GM21529 (cell line): ENCODE measurements at regions not wholly inside any gene's neighbourhood (a gene's known extent, or its start where the extent isn't known, plus 50 kb on each side); places are given as distances from the start of the nearest gene placed in this dataset.

Source experiments
- ATAC-seq: cut with Tn5 transposase; IDR thresholded peaks from one replicate; pipeline ENCODE4 v1.9.1; 2021; ENCODE audit not compliant: unreplicated experiment

GRCh38 chr14:100381395-100382105, 58.4 kb downstream of the SLC25A47 start:
- no peak for ATAC-seq

- no peak for ATAC-seq
These were observed 58.9 kb downstream of the SLC25A47 start for GRCh38 chr14:100382106-100382455.

GRCh38 chr14:100383727-100384158, 60.6 kb downstream of the SLC25A47 start:
- peak; percentile 89 for ATAC-seq

GRCh38 chr14:100384277-100384676, 61.1 kb downstream of the SLC25A47 start:
- ATAC-seq: no peak

GRCh38 chr14:100384819-100385813, 62.0 kb downstream of the SLC25A47 start:
- ATAC-seq: no peak

- no peak for ATAC-seq
These were observed 63.0 kb downstream of the SLC25A47 start for GRCh38 chr14:100386121-100386520.

GRCh38 chr14:100386846-100387245, 63.7 kb downstream of the SLC25A47 start:
- no peak for ATAC-seq

- ATAC-seq: no peak
These were observed 64.3 kb downstream of the SLC25A47 start for GRCh38 chr14:100387450-100387849.

GRCh38 chr14:100388103-100389054, 65.2 kb downstream of the SLC25A47 start:
- ATAC-seq: no peak

- no peak for ATAC-seq
These were observed 66.5 kb downstream of the SLC25A47 start for GRCh38 chr14:100389497-100390104.

- no peak for ATAC-seq
These were observed 68.0 kb downstream of the SLC25A47 start for GRCh38 chr14:100391173-100391572.

- no peak for ATAC-seq
These were observed 68.6 kb downstream of the SLC25A47 start for GRCh38 chr14:100391724-100392123.

GRCh38 chr14:100392356-100392755, 69.2 kb downstream of the SLC25A47 start:
- no peak for ATAC-seq

GRCh38 chr14:100393362-100393761, 70.2 kb downstream of the SLC25A47 start:
- ATAC-seq: no peak

- no peak for ATAC-seq
These were observed 71.0 kb downstream of the SLC25A47 start for GRCh38 chr14:100393906-100394732.

- ATAC-seq: no peak
These were observed 71.9 kb downstream of the SLC25A47 start for GRCh38 chr14:100394886-100395672.

GRCh38 chr14:100396266-100396795, 73.2 kb downstream of the SLC25A47 start:
- ATAC-seq: no peak

- no peak for ATAC-seq
These were observed 73.9 kb downstream of the SLC25A47 start for GRCh38 chr14:100397005-100397404.
